ENCODE measurements at regions not wholly inside any gene's neighbourhood (a gene's known extent, or its start where the extent isn't known, plus 50 kb on each side); places are given as distances from the start of the nearest gene placed in this dataset.

GRCh38 chr21:19328954-19329353, 925.4 kb upstream of the TMPRSS15 start:
- Mint-ChIP-seq H3K4me3 (no peak overlapping the region), H3K4me1 (no peaks in the 10 kb centered on the region), H3K27me3 (ENCODE audit: low read depth in 3 of 3) (no peaks in the 10 kb centered on the region), H3K27ac (no peak overlapping the region), H3K9me3 (peaks cover 4 to 35% (median 16%) of the 10 kb centered on the region in 6 donors), H3K36me3 (no peaks in the 10 kb centered on the region)
- DNase-seq: no peak

- Mint-ChIP-seq H3K27ac (no peak overlapping the region), H3K27me3 (ENCODE audit: low read depth in 3 of 3) (no peaks in the 10 kb centered on the region), H3K9me3 (peaks cover 4 to 22% (median 9%) of the 10 kb centered on the region in 6 donors), H3K4me1 (no peaks in the 10 kb centered on the region), H3K4me3 (no peak overlapping the region), H3K36me3 (no peaks in the 10 kb centered on the region)
- DNase-seq: no peak
These were observed 936.7 kb upstream of the TMPRSS15 start for GRCh38 chr21:19340303-19340702.

- Mint-ChIP-seq H3K4me1 (no peaks in the 10 kb centered on the region), H3K4me3 (no peak overlapping the region), H3K27me3 (ENCODE audit: low read depth in 3 of 3) (no peaks in the 10 kb centered on the region), H3K36me3 (no peaks in the 10 kb centered on the region), H3K9me3 (peaks cover 3 to 22% (median 9%) of the 10 kb centered on the region in 6 donors), H3K27ac (no peak overlapping the region)
- no peak for DNase-seq
These were observed 937.4 kb upstream of the TMPRSS15 start for GRCh38 chr21:19340954-19341353.

- Mint-ChIP-seq H3K27ac (no peak overlapping the region), H3K4me3 (no peak overlapping the region), H3K4me1 (no peaks in the 10 kb centered on the region), H3K36me3 (no peaks in the 10 kb centered on the region), H3K9me3 (peaks cover 5 to 17% (median 12%) of the 10 kb centered on the region in 6 donors), H3K27me3 (ENCODE audit: low read depth in 3 of 3) (no peaks in the 10 kb centered on the region)
- no peak for DNase-seq
These were observed 940.1 kb upstream of the TMPRSS15 start for GRCh38 chr21:19343711-19344110.

GRCh38 chr21:19350286-19350685, 946.7 kb upstream of the TMPRSS15 start:
- no peaks in the 10 kb centered on the region for H3K4me1 Mint-ChIP-seq
- DNase-seq: no peak
- no peak overlapping the region for H3K27ac Mint-ChIP-seq
- H3K4me3 Mint-ChIP-seq: no peak overlapping the region
- no peaks in the 10 kb centered on the region for H3K36me3 Mint-ChIP-seq
- H3K9me3 Mint-ChIP-seq: peaks cover 4 to 16% (median 7%) of the 10 kb centered on the region in 6 donors
- H3K27me3 Mint-ChIP-seq (ENCODE audit: low read depth in 3 of 3): no peaks in the 10 kb centered on the region

GRCh38 chr21:19353256-19353655, 949.7 kb upstream of the TMPRSS15 start:
- DNase-seq: no peak
- no peaks in the 10 kb centered on the region for H3K4me1 Mint-ChIP-seq
- no peak overlapping the region for H3K4me3 Mint-ChIP-seq
- H3K9me3 Mint-ChIP-seq: peaks cover 3 to 17% (median 9%) of the 10 kb centered on the region in 6 donors
- no peak overlapping the region for H3K27ac Mint-ChIP-seq
- H3K27me3 Mint-ChIP-seq (ENCODE audit: low read depth in 3 of 3): no peaks in the 10 kb centered on the region
- H3K36me3 Mint-ChIP-seq: no peaks in the 10 kb centered on the region

GRCh38 chr21:19368944-19369343, 965.4 kb upstream of the TMPRSS15 start:
- Mint-ChIP-seq H3K27ac (no peak overlapping the region), H3K4me1 (peaks cover 0 to 11% of the 10 kb centered on the region in 2 donors), H3K9me3 (peaks cover 2 to 37% (median 8%) of the 10 kb centered on the region in 6 donors), H3K36me3 (peaks cover 0 to 4% (median 3%) of the 10 kb centered on the region in 3 donors), H3K27me3 (ENCODE audit: low read depth in 3 of 3) (no peaks in the 10 kb centered on the region), H3K4me3 (no peak overlapping the region)
- DNase-seq: no peak

GRCh38 chr21:19392390-19392789, 988.8 kb upstream of the TMPRSS15 start:
- no peak for DNase-seq
- Mint-ChIP-seq H3K27ac (no peak overlapping the region), H3K9me3 (peaks cover 0 to 24% (median 13%) of the 10 kb centered on the region in 6 donors), H3K36me3 (no peaks in the 10 kb centered on the region), H3K4me1 (no peaks in the 10 kb centered on the region), H3K4me3 (no peak overlapping the region), H3K27me3 (ENCODE audit: low read depth in 3 of 3) (peaks cover 0 to 3% (median 0%) of the 10 kb centered on the region in 3 donors)

- no peaks in the 10 kb centered on the region for H3K4me1 Mint-ChIP-seq
- DNase-seq: no peak
- no peak overlapping the region for H3K4me3 Mint-ChIP-seq
- H3K27ac Mint-ChIP-seq: no peak overlapping the region
- no peaks in the 10 kb centered on the region for H3K36me3 Mint-ChIP-seq
- H3K9me3 Mint-ChIP-seq: peaks cover 1 to 8% (median 3%) of the 10 kb centered on the region in 6 donors
- H3K27me3 Mint-ChIP-seq (ENCODE audit: low read depth in 3 of 3): no peaks in the 10 kb centered on the region
These were observed 996.7 kb upstream of the TMPRSS15 start for GRCh38 chr21:19400223-19400770.

GRCh38 chr21:19402870-19403269, 999.3 kb upstream of the TMPRSS15 start:
- H3K36me3 Mint-ChIP-seq: no peaks in the 10 kb centered on the region
- no peaks in the 10 kb centered on the region for H3K4me1 Mint-ChIP-seq
- no peak overlapping the region for H3K4me3 Mint-ChIP-seq
- DNase-seq: no peak
- H3K9me3 Mint-ChIP-seq: peaks cover 0 to 9% (median 4%) of the 10 kb centered on the region in 6 donors
- H3K27ac Mint-ChIP-seq: no peak overlapping the region
- no peaks in the 10 kb centered on the region for H3K27me3 Mint-ChIP-seq (ENCODE audit: low read depth in 3 of 3)

- Mint-ChIP-seq H3K36me3 (no peaks in the 10 kb centered on the region), H3K27me3 (ENCODE audit: low read depth in 3 of 3) (no peaks in the 10 kb centered on the region), H3K9me3 (peaks cover 0 to 9% (median 3%) of the 10 kb centered on the region in 6 donors)
These were observed 1001.7 kb upstream of the TMPRSS15 start for GRCh38 chr21:19405326-19405725.

GRCh38 chr21:19420565-19420964, 1017.0 kb upstream of the TMPRSS15 start:
- no peaks in the 10 kb centered on the region for H3K27me3 Mint-ChIP-seq (ENCODE audit: low read depth in 3 of 3)
- no peak overlapping the region for H3K27ac Mint-ChIP-seq
- no peak overlapping the region for H3K4me3 Mint-ChIP-seq
- no peaks in the 10 kb centered on the region for H3K36me3 Mint-ChIP-seq
- H3K9me3 Mint-ChIP-seq: peaks cover 9 to 27% (median 15%) of the 10 kb centered on the region in 6 donors
- H3K4me1 Mint-ChIP-seq: no peaks in the 10 kb centered on the region
- no peak for DNase-seq

More at GRCh38 chr21:19405326-19405725, 1001.7 kb upstream of the TMPRSS15 start:
- Mint-ChIP-seq H3K4me1 (no peaks in the 10 kb centered on the region), H3K27ac (no peak overlapping the region), H3K4me3 (no peak overlapping the region)
- no peak for DNase-seq

- H3K36me3 Mint-ChIP-seq: no peaks in the 10 kb centered on the region
- no peak for DNase-seq
- H3K9me3 Mint-ChIP-seq: peaks cover 3 to 36% (median 17%) of the 10 kb centered on the region in 6 donors
- no peaks in the 10 kb centered on the region for H3K4me1 Mint-ChIP-seq
- H3K4me3 Mint-ChIP-seq: no peak overlapping the region
- no peaks in the 10 kb centered on the region for H3K27me3 Mint-ChIP-seq (ENCODE audit: low read depth in 3 of 3)
- no peak overlapping the region for H3K27ac Mint-ChIP-seq
These were observed 1030.0 kb upstream of the TMPRSS15 start for GRCh38 chr21:19433623-19434022.

- no peak overlapping the region for H3K27ac Mint-ChIP-seq
- no peaks in the 10 kb centered on the region for H3K4me1 Mint-ChIP-seq
- no peak overlapping the region for H3K4me3 Mint-ChIP-seq
- DNase-seq: no peak
- peaks cover 0 to 2% (median 0%) of the 10 kb centered on the region in 3 donors for H3K36me3 Mint-ChIP-seq
- H3K9me3 Mint-ChIP-seq: peaks cover 0 to 19% (median 5%) of the 10 kb centered on the region in 6 donors
- H3K27me3 Mint-ChIP-seq (ENCODE audit: low read depth in 3 of 3): no peaks in the 10 kb centered on the region
These were observed 1037.4 kb upstream of the TMPRSS15 start for GRCh38 chr21:19440792-19441655.
